GM21526 (cell line): ENCODE measurements at regions not wholly inside any gene's neighbourhood (a gene's known extent, or its start where the extent isn't known, plus 50 kb on each side); places are given as distances from the start of the nearest gene placed in this dataset.

Experiments used
- ATAC-seq: cut with Tn5 transposase; IDR thresholded peaks from one replicate; pipeline ENCODE4 v1.9.1; 2021; ENCODE audit warnings: moderate library complexity; ENCODE audit not compliant: unreplicated experiment, low FRiP score

DNA sequence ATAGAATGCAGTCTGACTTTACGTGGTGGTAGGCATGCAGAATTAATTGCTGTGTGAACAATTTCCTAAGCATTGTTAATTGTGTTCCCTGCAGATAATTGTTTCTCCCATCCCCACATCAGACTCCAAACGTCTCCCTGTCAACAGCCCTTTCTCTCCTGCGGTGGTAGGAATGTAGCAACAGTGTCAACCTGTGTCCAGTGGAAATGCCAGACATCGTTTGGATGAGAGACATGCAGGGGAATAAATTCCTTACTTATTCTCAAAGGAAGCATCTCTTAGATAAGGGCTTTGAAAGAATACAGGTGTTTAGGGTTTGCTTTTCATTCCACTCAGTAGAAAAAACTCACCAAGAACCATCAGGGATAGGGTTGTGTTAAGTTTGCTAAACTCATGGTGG is 245.3 kb upstream of the WWC1 start:
- no peak for ATAC-seq

DNA sequence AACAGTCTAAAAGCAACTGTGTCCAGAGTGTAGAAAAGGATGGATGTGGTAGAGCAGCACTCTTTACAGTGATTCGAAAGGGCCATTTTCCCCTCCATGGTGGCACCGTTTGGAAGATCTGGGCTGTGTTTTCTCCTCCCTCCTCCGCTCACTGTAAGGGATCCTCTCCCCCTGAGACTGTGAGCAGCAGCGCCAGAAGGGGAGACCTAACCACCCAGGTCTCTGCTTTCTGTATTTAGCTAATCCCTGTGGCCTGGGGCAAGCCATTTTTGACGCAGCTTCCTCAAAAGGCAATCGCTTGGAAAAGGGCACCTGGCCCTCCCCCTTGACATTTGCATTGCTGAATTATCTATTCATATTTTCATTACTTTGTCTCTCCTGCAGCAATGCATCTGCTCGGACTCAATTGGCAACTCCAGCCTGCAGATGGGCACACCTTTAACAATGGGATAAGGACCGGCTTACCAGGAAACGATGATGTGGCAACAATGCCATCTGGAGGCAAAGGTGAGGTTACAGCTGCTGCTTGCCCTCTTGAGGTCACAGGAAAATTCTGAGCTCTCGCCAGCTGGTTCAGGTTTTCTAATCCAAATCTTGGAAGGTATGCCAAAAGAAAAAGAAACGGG is 244.3 kb upstream of the WWC1 start:
- no peak for ATAC-seq

DNA sequence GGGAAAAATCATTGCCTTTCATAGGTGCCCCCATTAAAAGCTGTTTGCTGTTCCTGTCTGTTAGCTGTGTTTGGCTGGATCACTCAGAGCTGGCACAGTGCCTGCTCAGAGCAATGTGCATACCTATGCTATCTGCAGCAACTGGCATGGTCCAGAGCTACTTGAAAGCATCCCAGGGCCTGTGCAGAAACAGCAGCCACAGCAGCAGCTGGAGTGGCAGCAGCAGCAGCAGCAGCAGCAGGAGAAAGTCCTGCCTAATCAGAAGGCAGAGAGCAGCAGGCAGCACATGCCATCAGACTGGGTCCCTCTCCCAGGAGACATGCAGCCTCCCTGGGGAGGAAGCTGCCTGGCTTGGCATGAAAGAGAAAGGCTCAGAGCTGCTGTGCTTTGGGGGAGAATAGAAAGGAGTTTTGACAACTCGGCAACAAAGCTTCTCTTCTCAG is 243.8 kb upstream of the WWC1 start:
- ATAC-seq = no peak

DNA sequence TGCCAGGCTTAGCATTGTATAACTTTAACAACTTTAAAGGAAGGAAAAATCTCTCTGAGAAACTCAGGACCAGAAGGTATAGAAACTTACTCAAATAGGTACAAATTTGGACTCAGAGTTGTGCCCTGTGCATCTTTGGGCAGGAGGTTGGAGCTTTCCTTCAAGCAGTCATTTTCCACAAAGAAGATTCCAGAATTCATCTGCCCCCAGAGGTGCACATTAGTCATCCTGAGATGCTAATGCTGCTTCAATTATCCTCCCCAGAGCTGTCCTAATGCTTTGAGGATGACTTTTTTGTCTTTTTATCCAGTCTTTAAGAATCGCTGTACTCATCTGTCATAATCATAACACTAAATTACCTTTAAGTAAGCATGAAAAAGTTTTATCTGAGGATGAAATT is 243.0 kb upstream of the WWC1 start:
- no peak for ATAC-seq

DNA sequence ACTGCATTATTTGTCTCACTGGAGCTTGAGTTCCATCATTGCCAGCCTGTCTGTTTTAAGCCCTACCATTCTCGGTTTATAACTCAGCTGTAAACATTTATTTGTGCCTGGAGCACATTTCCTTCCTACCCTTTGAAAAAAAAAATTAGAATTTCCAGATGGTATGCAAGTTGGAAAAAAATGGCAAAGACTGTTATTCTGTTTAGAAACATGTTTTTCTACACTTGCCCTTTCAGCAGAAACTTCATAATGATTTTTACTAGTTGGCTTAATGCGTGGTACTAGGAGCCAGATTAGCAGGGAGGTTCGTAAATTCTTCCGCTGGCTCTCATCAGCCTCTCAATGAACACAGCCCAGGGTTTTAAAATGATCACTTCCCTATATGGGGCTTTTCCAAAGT is 238.8 kb upstream of the WWC1 start:
- ATAC-seq = no peak

- ATAC-seq = no peak
Observed at GRCh38 chr5:168054091-168054490, 237.4 kb upstream of the WWC1 start.

DNA sequence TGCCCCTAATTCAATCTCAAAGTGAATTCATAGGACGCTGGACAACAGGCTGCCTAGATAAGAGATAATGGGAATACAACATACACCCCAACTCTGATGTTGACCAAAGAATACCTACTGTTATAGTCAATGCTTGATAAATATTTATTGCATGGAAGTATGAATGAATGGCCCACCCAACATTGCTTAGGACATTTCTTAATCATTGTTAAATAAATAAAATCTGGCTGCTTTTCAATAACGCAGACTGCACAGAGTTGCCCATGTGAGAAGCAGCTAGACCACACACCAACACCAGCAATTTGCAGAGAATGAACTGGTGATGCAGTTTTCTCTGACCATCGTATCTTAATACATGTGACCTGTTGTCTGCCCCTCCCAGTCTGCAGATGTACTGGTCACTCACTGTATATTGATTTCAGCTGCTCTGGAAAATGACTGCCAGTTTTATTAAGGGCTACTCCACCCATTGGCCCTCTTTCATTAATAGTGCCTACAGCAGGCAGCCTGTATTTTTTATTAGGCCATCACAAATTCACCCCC is 236.2 kb upstream of the WWC1 start:
- no peak for ATAC-seq

GRCh38 chr5:168055961-168056360 is 235.5 kb upstream of the WWC1 start:
- no peak for ATAC-seq

GRCh38 chr5:168056499-168057182 is 234.8 kb upstream of the WWC1 start:
- no peak for ATAC-seq

DNA sequence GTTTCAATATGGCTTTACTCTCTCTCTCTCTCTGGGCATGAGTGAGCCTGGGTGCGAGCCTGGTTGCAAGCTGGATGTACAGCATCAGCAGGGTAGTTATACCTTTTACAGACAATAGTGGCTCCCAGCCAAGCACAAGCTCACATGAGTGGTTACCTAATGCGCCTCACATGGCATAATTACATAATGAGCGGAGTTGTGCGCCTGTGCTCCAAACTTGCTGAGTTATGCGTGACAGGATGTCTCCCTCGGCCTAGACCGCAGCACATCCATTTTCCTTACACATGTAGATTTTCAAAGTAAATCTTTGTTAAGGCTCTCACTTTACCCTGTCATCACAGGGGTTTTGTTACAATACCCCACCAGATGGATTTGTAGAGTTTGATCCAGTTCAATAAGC is 233.5 kb upstream of the WWC1 start:
- ATAC-seq = no peak

- no peak for ATAC-seq
Observed at GRCh38 chr5:168059131-168059530, 232.3 kb upstream of the WWC1 start.

DNA sequence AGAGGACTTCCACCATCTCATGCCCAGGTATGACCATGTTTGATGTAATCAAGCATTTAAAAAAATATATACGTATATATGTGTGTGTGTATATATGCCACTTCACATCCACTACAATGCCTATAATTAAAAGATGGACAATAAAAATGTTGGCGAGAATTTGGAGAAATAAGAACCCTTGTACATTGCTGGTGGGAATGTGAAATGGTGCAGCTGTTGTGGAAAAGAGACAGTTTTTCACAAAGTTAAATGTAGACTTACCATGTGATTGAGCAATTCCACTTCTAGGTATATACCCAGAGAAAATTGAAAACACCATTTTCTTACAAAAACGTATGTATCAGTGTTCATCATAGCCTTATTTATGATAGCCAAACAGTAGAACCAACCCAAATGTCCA is 229.2 kb upstream of the WWC1 start:
- ATAC-seq = no peak

- ATAC-seq = no peak
Observed at GRCh38 chr5:168064457-168064856, 227.0 kb upstream of the WWC1 start.

DNA sequence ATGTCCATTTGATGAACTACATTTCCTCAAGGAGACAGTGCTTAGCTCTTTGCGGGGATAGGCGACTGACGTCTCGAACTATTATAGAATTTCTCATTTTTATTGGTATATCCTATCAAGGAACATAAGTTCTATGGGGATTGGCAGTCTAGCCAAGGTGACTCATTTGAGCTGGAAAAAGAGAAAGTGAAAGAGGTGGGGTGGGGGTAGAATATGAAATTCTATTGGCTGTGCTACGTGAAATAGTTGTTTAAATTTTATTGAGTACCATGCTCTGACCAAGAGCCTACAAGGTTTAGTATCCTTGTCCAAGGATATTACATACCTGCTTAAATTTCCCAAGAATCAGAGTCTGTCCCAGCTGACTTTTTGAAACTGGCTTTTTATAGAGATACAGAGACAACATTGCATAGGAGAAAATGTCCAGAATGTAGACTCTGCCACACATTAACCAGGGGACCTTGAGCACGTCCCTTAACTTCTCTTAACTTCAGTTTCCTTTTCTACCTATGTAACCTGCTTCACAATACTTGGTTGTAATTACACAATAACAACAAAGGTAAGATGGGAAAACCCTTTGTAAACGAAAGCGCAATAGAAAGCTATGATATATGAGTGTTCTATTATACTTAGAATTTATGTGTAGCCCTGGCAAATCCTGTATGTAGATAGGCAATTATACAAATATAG is 226.4 kb upstream of the WWC1 start:
- ATAC-seq = no peak

GRCh38 chr5:168066536-168067208 is 224.8 kb upstream of the WWC1 start:
- ATAC-seq = no peak

GRCh38 chr5:168070761-168071160 is 220.7 kb upstream of the WWC1 start:
- ATAC-seq = no peak

- no peak for ATAC-seq
Observed at GRCh38 chr5:168072665-168073064, 218.8 kb upstream of the WWC1 start.

GRCh38 chr5:168073311-168073710 is 218.1 kb upstream of the WWC1 start:
- no peak for ATAC-seq

DNA sequence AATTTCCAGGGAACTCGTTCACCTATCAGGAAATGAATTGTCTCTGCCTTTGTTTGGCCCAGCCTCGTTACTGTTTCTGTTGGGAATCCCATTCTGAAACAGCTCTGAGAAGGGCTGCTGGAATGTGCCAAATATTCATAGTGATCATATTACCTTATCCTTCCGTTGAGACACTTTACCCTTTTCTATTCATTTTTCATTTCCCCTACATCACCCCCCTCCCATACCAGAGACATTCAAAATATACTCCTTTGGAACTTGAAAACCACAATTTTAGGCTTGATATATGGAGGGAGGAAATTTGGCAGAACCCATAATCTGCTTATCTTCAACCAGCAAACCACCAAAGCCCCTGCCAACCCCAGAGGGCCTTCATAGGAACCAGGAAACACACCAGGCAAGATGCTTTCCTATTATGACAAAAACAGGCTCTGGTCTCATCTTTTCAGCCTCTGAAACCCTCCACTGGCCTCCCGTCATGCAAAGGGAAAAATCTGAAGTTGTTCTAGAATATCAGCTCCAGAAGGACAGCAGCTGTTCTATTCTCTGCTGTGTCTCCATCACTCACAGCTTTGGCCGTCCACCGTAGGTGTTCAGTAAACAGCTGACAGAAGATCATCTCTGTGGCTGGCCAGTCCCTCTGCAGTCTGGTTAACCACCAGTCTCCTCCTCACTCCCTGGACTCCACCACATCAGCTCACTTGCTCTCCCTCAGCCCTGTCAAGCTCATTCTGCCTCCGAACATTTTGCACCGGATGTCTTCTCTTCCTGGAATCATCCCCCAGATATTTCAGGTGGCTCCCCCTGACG is 217.2 kb upstream of the WWC1 start:
- no peak for ATAC-seq

DNA sequence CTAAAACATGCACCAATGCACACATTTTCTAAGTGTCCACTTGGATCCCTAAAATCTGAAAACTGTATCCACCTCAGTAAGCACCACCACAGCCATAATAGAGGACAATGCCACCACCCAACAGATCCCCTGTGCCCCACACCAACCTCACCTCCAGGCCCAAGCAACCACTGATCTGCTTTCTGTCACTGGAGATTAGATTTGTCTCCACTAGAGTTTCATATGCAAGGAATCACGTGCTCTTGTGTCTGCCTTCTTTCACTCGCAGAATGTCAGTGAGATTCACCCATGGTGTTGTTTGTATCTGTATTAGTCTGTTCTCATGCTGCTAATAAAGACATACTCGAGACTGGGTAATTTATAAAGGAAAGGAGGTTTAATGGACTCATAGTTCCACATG is 216.1 kb upstream of the WWC1 start:
- ATAC-seq = no peak
